Epidermal melanocyte (primary cell): ENCODE measurements at regions not wholly inside any gene's neighbourhood (a gene's known extent, or its start where the extent isn't known, plus 50 kb on each side); places are given as distances from the start of the nearest gene placed in this dataset.

Source experiments
- DNase-seq: peaks from one replicate; pipeline ENCODE4 v3.0.0; 2011; ENCODE audit warnings: low spot score; ENCODE audit not compliant: insufficient read length

GRCh38 chr13:33697926-33698325, 120.0 kb upstream of the RFC3 start:
- no peak for DNase-seq

GRCh38 chr13:33707449-33707848, 110.5 kb upstream of the RFC3 start:
- DNase-seq, result no peak

- DNase-seq, result no peak
Observed at GRCh38 chr13:33710924-33711323, 107.0 kb upstream of the RFC3 start.

- no peak for DNase-seq
Observed at GRCh38 chr13:33711436-33711835, 106.5 kb upstream of the RFC3 start.

- DNase-seq, result no peak
Observed at GRCh38 chr13:33717775-33718174, 100.2 kb upstream of the RFC3 start.

GRCh38 chr13:33721724-33722123, 96.2 kb upstream of the RFC3 start:
- DNase-seq, result no peak

- DNase-seq, result no peak
Observed at GRCh38 chr13:33722216-33722915, 95.6 kb upstream of the RFC3 start.

GRCh38 chr13:33723365-33723764, 94.6 kb upstream of the RFC3 start:
- no peak for DNase-seq

- peak; percentile 31 for DNase-seq
Observed at GRCh38 chr13:33723772-33724435, 94.0 kb upstream of the RFC3 start.

- no peak for DNase-seq
Observed at GRCh38 chr13:33725340-33725739, 92.6 kb upstream of the RFC3 start.

GRCh38 chr13:33727297-33728083, 90.5 kb upstream of the RFC3 start:
- no peak for DNase-seq

- no peak for DNase-seq
Observed at GRCh38 chr13:33728271-33729037, 89.5 kb upstream of the RFC3 start.

GRCh38 chr13:33730147-33730546, 87.8 kb upstream of the RFC3 start:
- no peak for DNase-seq

- DNase-seq, result no peak
Observed at GRCh38 chr13:33730619-33731018, 87.3 kb upstream of the RFC3 start.

GRCh38 chr13:33735276-33735675, 82.7 kb upstream of the RFC3 start:
- no peak for DNase-seq

- DNase-seq, result no peak
Observed at GRCh38 chr13:33739254-33739653, 78.7 kb upstream of the RFC3 start.

- no peak for DNase-seq
Observed at GRCh38 chr13:33740134-33740538, 77.8 kb upstream of the RFC3 start.

GRCh38 chr13:33742321-33742720, 75.6 kb upstream of the RFC3 start:
- no peak for DNase-seq

GRCh38 chr13:33743438-33744368, 74.2 kb upstream of the RFC3 start:
- DNase-seq, result no peak

GRCh38 chr13:33744589-33745369, 73.2 kb upstream of the RFC3 start:
- DNase-seq, result no peak
